Thymus (tissue), 11 donors: ENCODE measurements at regions not wholly inside any gene's neighbourhood (a gene's known extent, or its start where the extent isn't known, plus 50 kb on each side); places are given as distances from the start of the nearest gene placed in this dataset.
"Not testable (repeated sequence)": the region's sequence is repeated elsewhere in the genome, so short reads cannot be mapped to it uniquely, and the experiment has no call there.

ENCODE experiments used
- DNase-seq, 9 donors: peaks; one replicate each; pipeline ENCODE4 v3.0.0-alpha.2; 2013; ENCODE audit warnings: low spot score in 9 of 9, low read depth in 6 of 9, missing footprints in 1 of 9
- H3K27ac ChIP-seq, 2 donors: one replicate each; pipeline ENCODE4 v1.5.1; 2013; ENCODE audit warnings: control low read depth in 1 of 2, low read depth in 1 of 2, low read length in 1 of 2, mild to moderate bottlenecking in 1 of 2, moderate library complexity in 1 of 2
- H3K27me3 ChIP-seq, 2 donors: one replicate each; pipeline ENCODE4 v1.5.1; 2013; ENCODE audit warnings: low read length in 1 of 2; ENCODE audit not compliant: control insufficient read depth in 2 of 2, insufficient read depth in 1 of 2
- H3K36me3 ChIP-seq, 2 donors: one replicate each; pipeline ENCODE4 v1.5.1; 2013; ENCODE audit warnings: low read length in 1 of 2, mild to moderate bottlenecking in 1 of 2, moderate library complexity in 1 of 2; ENCODE audit not compliant: control insufficient read depth in 2 of 2, insufficient read depth in 2 of 2
- H3K4me1 ChIP-seq, 2 donors: one replicate each; pipeline ENCODE4 v1.5.1; 2013; ENCODE audit warnings: low read length in 2 of 2; ENCODE audit not compliant: control insufficient read depth in 2 of 2, insufficient read depth in 2 of 2
- H3K4me3 ChIP-seq, 2 donors: one replicate each; pipeline ENCODE4 v1.5.1; 2013; ENCODE audit warnings: low read length in 2 of 2, control low read depth in 1 of 2, mild to moderate bottlenecking in 1 of 2
- H3K9me3 ChIP-seq, 2 donors: one replicate each; pipeline ENCODE4 v1.5.1; 2013; ENCODE audit warnings: low read length in 1 of 2, mild to moderate bottlenecking in 1 of 2; ENCODE audit not compliant: control insufficient read depth in 2 of 2, insufficient read depth in 1 of 2
- WGBS: extraction: QIAGEN DNeasy Blood & Tissue Kit; methylation state at CpG from one replicate; pipeline ENCODE4 v1.1.7; 2013; 5-methylcytosine and 5-hydroxymethylcytosine counted together
- donor health status: healthy.

- 97% methylated on average over 1 of the region's 1 CpG for WGBS
- Histone ChIP-seq H3K27ac (no peak overlapping the region), H3K4me3 (no peak overlapping the region), H3K9me3 (no peaks in the 10 kb centered on the region), H3K4me1 (no peaks in the 10 kb centered on the region), H3K36me3 (no peaks in the 10 kb centered on the region), H3K27me3 (no peaks in the 10 kb centered on the region)
- no peak for DNase-seq
Measured at GRCh38 chr6:11848346-11848651, 69.7 kb upstream of the ADTRP start.

- Histone ChIP-seq H3K4me3 (no peak overlapping the region), H3K27ac (no peak overlapping the region), H3K36me3 (no peaks in the 10 kb centered on the region), H3K4me1 (no peaks in the 10 kb centered on the region), H3K27me3 (no peaks in the 10 kb centered on the region), H3K9me3 (no peaks in the 10 kb centered on the region)
- no peak for DNase-seq
- 96% methylated on average over 6 of the region's 6 CpGs for WGBS
Measured at GRCh38 chr6:11847515-11848345, 69.1 kb upstream of the ADTRP start.

- not testable (repeated sequence) for H3K27me3 ChIP-seq, H3K4me1 ChIP-seq, DNase-seq, H3K9me3 ChIP-seq, H3K27ac ChIP-seq, H3K36me3 ChIP-seq, H3K4me3 ChIP-seq
- 96% methylated on average over 2 of the region's 2 CpGs for WGBS
Measured at GRCh38 chr6:11847068-11847467, 68.5 kb upstream of the ADTRP start.

- Histone ChIP-seq H3K27ac (no peak overlapping the region), H3K36me3 (no peaks in the 10 kb centered on the region), H3K4me3 (no peak overlapping the region), H3K9me3 (no peaks in the 10 kb centered on the region), H3K4me1 (no peaks in the 10 kb centered on the region), H3K27me3 (no peaks in the 10 kb centered on the region)
- DNase-seq: no peak
- 95% methylated on average over 5 of the region's 5 CpGs for WGBS
Measured at GRCh38 chr6:11845664-11846577, 67.3 kb upstream of the ADTRP start.

DNA sequence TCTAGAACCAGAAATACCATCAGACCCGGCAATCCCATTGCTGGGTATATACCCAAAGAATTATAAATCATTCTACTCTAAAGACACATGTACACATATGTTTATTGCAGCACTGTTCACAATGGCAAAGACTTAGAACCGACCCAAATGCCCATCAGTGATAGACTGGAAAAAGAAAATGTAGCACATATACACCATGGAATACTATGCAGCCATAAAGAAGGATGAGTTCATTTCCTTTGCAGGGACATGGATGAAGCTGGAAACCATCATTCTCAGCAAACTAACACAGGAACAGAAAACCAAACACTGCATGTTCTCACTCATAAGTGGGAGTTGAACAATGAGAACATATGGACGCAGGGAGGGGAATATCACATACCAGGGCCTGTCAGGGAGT, 64.2 kb upstream of the ADTRP start:
- H3K4me1 ChIP-seq, H3K27me3 ChIP-seq, H3K36me3 ChIP-seq, H3K9me3 ChIP-seq, DNase-seq, H3K4me3 ChIP-seq, H3K27ac ChIP-seq: not testable (repeated sequence)
- WGBS: 96% methylated on average over 3 of the region's 3 CpGs

DNA sequence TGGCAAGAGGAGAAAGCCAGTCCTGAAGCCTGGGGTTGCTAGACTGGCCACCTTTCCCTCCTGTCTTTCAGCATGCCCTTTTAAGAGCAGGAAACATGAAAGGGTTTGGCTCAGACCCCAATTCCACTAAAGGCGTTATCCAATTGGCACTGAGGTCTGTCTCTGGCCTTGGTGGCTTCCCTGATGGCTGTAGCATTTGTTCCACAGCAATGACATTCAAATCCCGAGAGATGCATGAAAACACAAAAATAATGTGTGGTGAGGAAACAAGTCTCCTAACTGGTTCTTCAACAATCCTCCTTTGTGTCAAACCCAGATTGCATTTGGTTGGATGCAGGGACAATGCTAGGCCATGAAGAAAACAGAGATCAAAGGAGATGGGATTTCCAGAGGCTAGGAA, 56.5 kb upstream of the ADTRP start:
- 91% methylated on average over 2 of the region's 2 CpGs for WGBS

DNA sequence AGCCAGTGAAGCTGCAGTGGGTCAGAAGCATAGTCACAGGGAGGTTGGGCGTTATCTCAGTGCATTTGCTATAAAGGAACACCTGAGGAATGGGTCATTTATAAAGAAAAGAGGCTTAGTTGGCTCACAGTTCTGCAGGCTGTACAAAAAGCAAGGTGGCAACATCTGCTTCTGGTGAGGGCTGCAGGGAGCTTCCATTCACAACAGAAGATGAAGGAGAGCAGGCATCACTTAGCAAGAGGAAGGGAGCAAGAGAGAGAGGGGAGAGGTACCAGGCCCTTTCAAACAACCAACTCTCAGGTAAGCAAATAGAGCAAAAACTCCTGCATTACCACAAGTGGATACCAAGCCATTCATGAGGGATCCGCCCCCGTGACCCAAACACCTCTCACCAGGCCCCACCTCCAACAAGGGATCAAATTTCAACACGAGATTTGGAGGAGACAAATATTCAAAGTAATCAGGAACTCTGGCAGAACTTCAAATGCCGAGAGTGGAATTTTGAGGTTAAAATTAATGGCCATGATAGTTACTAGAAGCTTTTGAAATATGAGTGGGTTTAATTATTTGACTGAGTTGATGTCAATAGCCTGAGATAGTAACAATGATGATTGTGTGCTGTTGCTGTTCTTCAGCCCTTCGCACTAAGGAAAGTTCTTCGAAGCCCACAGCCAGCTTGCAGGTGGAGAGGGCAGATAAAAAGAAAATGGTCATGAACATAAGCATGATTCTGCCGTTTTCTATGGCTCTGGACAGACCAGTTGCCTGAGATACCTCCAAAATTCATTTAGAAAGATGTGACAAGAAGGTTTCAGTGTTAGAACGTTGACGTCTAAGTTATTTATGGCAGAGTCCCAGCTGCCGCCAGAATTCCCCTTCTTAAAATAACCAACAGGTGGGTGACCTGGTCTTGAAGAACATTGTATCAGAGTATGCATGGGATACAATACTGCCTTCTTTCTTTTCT, 55.3 kb upstream of the ADTRP start:
- H3K4me3 ChIP-seq: no peak overlapping the region
- H3K36me3 ChIP-seq: no peaks in the 10 kb centered on the region
- H3K27ac ChIP-seq: peak overlapping the region in 1 of 2 donors; percentile 53
- peak in 1 of 9 donors; percentile 28 for DNase-seq
- WGBS: 84% methylated on average over 11 of the region's 11 CpGs
- H3K27me3 ChIP-seq: no peaks in the 10 kb centered on the region
- peaks cover 0 to 16% of the 10 kb centered on the region in 2 donors for H3K9me3 ChIP-seq
- no peaks in the 10 kb centered on the region for H3K4me1 ChIP-seq

More for the DNA sequence above, 56.5 kb upstream of the ADTRP start:
- Histone ChIP-seq H3K27me3 (no peaks in the 10 kb centered on the region), H3K9me3 (peaks cover 0 to 16% of the 10 kb centered on the region in 2 donors), H3K4me3 (no peak overlapping the region), H3K36me3 (no peaks in the 10 kb centered on the region), H3K4me1 (no peaks in the 10 kb centered on the region), H3K27ac (no peak overlapping the region)
- no peak for DNase-seq

DNA sequence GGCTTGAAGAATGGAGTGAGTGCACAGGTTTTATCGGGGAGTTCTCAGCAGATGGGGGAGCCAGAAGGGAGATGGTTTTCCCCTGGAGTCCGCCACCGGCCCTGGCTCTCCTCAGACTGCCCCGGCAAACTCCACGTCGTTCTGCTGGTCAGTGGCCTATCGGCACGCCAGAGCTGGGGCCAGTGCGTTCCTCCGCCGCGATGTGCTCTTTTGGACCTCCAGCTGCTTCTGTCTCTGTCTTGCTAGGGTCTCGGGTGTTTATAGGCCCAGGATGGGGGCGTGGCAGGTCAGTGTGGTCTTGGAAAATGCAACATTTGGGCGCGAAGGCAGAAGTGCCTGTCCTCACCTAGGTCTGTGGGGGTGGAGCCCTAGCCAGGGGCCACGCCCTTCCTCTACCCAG, 53.0 kb upstream of the ADTRP start:
- whole genome bisulfite sequencing: 98% methylated on average over 17 of the region's 17 CpGs
- no peak for DNase-seq
- Histone ChIP-seq H3K9me3 (peaks cover 0 to 6% of the 10 kb centered on the region in 2 donors), H3K27ac (no peak overlapping the region), H3K4me1 (no peaks in the 10 kb centered on the region), H3K4me3 (no peak overlapping the region), H3K36me3 (no peaks in the 10 kb centered on the region), H3K27me3 (no peaks in the 10 kb centered on the region)
